HepG2 (cell line): ENCODE measurements at regions not wholly inside any gene's neighbourhood (a gene's known extent, or its start where the extent isn't known, plus 50 kb on each side); places are given as distances from the start of the nearest gene placed in this dataset.

Experiments used
- ELF4 ChIP-seq: sonication (generic); formaldehyde crosslinking; IDR thresholded peaks from 2 replicates; pipeline ENCODE4 v1.5.0; 2020; ENCODE audit warnings: missing genetic modification reagents, mild to moderate bottlenecking, moderate library complexity, borderline replicate concordance
- HDAC6 ChIP-seq: fragments of 200-600 bp; sonication (generic); IDR thresholded peaks from 2 replicates; pipeline ENCODE4 v1.7.0; 2017; ENCODE audit warnings: mild to moderate bottlenecking, antibody characterized with exemption, low read length, low read depth
- KAT7 ChIP-seq: IDR thresholded peaks from 2 replicates; pipeline ENCODE4 v1.6.1; 2018; ENCODE audit warnings: borderline replicate concordance, missing compliant biosample characterization
- KAT8 ChIP-seq: IDR thresholded peaks from 2 replicates; pipeline ENCODE4 v1.6.1; 2016; ENCODE audit warnings: missing genetic modification reagents, missing compliant biosample characterization
- MEF2D ChIP-seq: sonication (generic); formaldehyde crosslinking; IDR thresholded peaks from 2 replicates; pipeline ENCODE4 v1.5.1; 2020; ENCODE audit warnings: mild to moderate bottlenecking, missing genetic modification reagents
- TARDBP ChIP-seq: sonication (generic); formaldehyde crosslinking; IDR thresholded peaks from 2 replicates; pipeline ENCODE4 v1.8.0; 2022; ENCODE audit warnings: mild to moderate bottlenecking, missing genetic modification reagents
- ZNF75D ChIP-seq: sonication (generic); formaldehyde crosslinking; IDR thresholded peaks from 2 replicates; pipeline ENCODE4 v1.8.1; 2023; ENCODE audit warnings: missing genetic modification reagents, mild to moderate bottlenecking, borderline replicate concordance

GRCh38 chr13:106143392-106143791 lies 392.1 kb downstream of the EFNB2 start:
- TF ChIP-seq ZNF75D (CRISPR knock-in tag) (no peak), HDAC6 (no peak), KAT8 (CRISPR knock-in tag) (no peak), KAT7 (no peak), MEF2D (CRISPR knock-in tag) (no peak), ELF4 (CRISPR knock-in tag) (no peak), TARDBP (CRISPR knock-in tag) (no peak)
